Fibroblast of lung (primary cell): ENCODE measurements at regions not wholly inside any gene's neighbourhood (a gene's known extent, or its start where the extent isn't known, plus 50 kb on each side); places are given as distances from the start of the nearest gene placed in this dataset.

ENCODE experiments used
- EZH2 ChIP-seq: IDR thresholded peaks from 2 replicates; pipeline ENCODE4 v1.5.1; 2012; ENCODE audit warnings: low read length, control low read depth, mild to moderate bottlenecking; ENCODE audit errors: missing control alignments
- TF ChIP-seq, protein P1 (sequence below), 2 donors: IDR thresholded peaks in 1 of 2; conservative IDR thresholded peaks in 1 of 2; 1 replicate in 1 of 2; 2 replicates in 1 of 2; pipeline ENCODE4 v1.5.1; 2011 to 2012; ENCODE audit warnings: low read length in 2 of 2, control low read depth in 1 of 2, inconsistent platforms in 1 of 2, low read depth in 1 of 2, mild to moderate bottlenecking in 1 of 2

- TF ChIP-seq, protein P1, sequence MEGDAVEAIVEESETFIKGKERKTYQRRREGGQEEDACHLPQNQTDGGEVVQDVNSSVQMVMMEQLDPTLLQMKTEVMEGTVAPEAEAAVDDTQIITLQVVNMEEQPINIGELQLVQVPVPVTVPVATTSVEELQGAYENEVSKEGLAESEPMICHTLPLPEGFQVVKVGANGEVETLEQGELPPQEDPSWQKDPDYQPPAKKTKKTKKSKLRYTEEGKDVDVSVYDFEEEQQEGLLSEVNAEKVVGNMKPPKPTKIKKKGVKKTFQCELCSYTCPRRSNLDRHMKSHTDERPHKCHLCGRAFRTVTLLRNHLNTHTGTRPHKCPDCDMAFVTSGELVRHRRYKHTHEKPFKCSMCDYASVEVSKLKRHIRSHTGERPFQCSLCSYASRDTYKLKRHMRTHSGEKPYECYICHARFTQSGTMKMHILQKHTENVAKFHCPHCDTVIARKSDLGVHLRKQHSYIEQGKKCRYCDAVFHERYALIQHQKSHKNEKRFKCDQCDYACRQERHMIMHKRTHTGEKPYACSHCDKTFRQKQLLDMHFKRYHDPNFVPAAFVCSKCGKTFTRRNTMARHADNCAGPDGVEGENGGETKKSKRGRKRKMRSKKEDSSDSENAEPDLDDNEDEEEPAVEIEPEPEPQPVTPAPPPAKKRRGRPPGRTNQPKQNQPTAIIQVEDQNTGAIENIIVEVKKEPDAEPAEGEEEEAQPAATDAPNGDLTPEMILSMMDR (conservative IDR thresholded peaks at IDR 0.05 in 1 of 2, IDR thresholded peaks at IDR 0.05 in 1 of 2; ENCODE audit: low read depth in 1 of 2, low read length in 2 of 2), result no peak
- TF ChIP-seq EZH2, result no peak
Observed at GRCh38 chr9:12133416-12133815, 559.8 kb upstream of the TYRP1 start.
